Testis (tissue), 2 donors: ENCODE measurements at regions not wholly inside any gene's neighbourhood (a gene's known extent, or its start where the extent isn't known, plus 50 kb on each side); places are given as distances from the start of the nearest gene placed in this dataset.

Experiments used
- DNase-seq: peaks from one replicate; pipeline ENCODE4 v3.0.0-alpha.2; 2019
- H3K27ac ChIP-seq, 2 donors: fragments of 200-600 bp; sonication (generic); one replicate each; pipeline ENCODE4 v1.5.1; 2019
- H3K27me3 ChIP-seq: fragments of 200-600 bp; sonication (generic); one replicate; pipeline ENCODE4 v1.5.1; 2019
- H3K36me3 ChIP-seq: fragments of 200-600 bp; sonication (generic); one replicate; pipeline ENCODE4 v1.5.1; 2017; ENCODE audit warnings: low read depth; ENCODE audit errors: missing control alignments
- H3K4me1 ChIP-seq: fragments of 200-600 bp; sonication (generic); one replicate; pipeline ENCODE4 v1.5.1; 2019
- H3K4me3 ChIP-seq, 2 donors: fragments of 200-600 bp; sonication (generic); one replicate each; pipeline ENCODE4 v1.5.1; 2017 to 2019
- H3K9me3 ChIP-seq: fragments of 200-600 bp; sonication (generic); one replicate; pipeline ENCODE4 v1.5.1; 2017
- CTCF ChIP-seq, 3 experiments: fragments of 450-650 bp in 2 of 3; fragments of 200-600 bp in 1 of 3; sonication (generic) in 1 of 3; IDR thresholded peaks; one replicate each; pipeline ENCODE4 v1.5.1; 2016 to 2019; ENCODE audit warnings: antibody characterized with exemption in 3 of 3, mild to moderate bottlenecking in 2 of 3, moderate library complexity in 1 of 3
- POLR2A ChIP-seq: fragments of 450-650 bp; IDR thresholded peaks from one replicate; pipeline ENCODE4 v1.6.1; 2017; ENCODE audit warnings: antibody characterized with exemption, mild to moderate bottlenecking, moderate library complexity
- WGBS, 2 donors: methylation state at CpG; one replicate each; pipeline ENCODE4 v1.1.5; 2018; 5-methylcytosine and 5-hydroxymethylcytosine counted together
- intact Hi-C: fragments of 100-400 bp; cut with DNase I; formaldehyde crosslinking; loops from one replicate; pipeline ENCODE4 v1.15.1; 2023; ENCODE audit warnings: low total_unique reads

- intact Hi-C loops: no loop called here
- Histone ChIP-seq H3K36me3 (no peaks in the 10 kb centered on the region), H3K27me3 (no peaks in the 10 kb centered on the region), H3K27ac (no peak overlapping the region), H3K9me3 (no peaks in the 10 kb centered on the region), H3K4me3 (no peak overlapping the region), H3K4me1 (no peaks in the 10 kb centered on the region)
- WGBS, 2 donors: 92 to 97% methylated on average over 1 of the region's 1 CpG
- DNase-seq: no peak
- TF ChIP-seq CTCF (IDR thresholded peaks at IDR 0.05): no peak
- no peak for TF ChIP-seq POLR2A
Measured at GRCh38 chr4:144489831-144490230, 156.1 kb upstream of the HHIP start.

- Histone ChIP-seq H3K4me1 (no peaks in the 10 kb centered on the region), H3K4me3 (no peak overlapping the region), H3K9me3 (no peaks in the 10 kb centered on the region), H3K27ac (no peak overlapping the region), H3K36me3 (no peaks in the 10 kb centered on the region), H3K27me3 (no peaks in the 10 kb centered on the region)
- no peak for DNase-seq
- WGBS, 2 donors: 86 to 95% methylated on average over 2 of the region's 2 CpGs
- intact Hi-C loops: no loop called here
- TF ChIP-seq CTCF (IDR thresholded peaks at IDR 0.05) (no peak), POLR2A (no peak)
Measured at GRCh38 chr4:144494280-144494679, 151.7 kb upstream of the HHIP start.

- Histone ChIP-seq H3K36me3 (no peaks in the 10 kb centered on the region), H3K4me3 (no peak overlapping the region), H3K9me3 (no peaks in the 10 kb centered on the region), H3K4me1 (no peaks in the 10 kb centered on the region), H3K27me3 (no peaks in the 10 kb centered on the region), H3K27ac (no peak overlapping the region)
- no peak for DNase-seq
- WGBS, 2 donors: 58 to 59% methylated on average over 2 of the region's 2 CpGs
- intact Hi-C loops: no loop called here
- TF ChIP-seq POLR2A: no peak
- TF ChIP-seq CTCF (IDR thresholded peaks at IDR 0.05): no peak
Measured at GRCh38 chr4:144495944-144496343, 150.0 kb upstream of the HHIP start.

- no peaks in the 10 kb centered on the region for H3K27me3 ChIP-seq
- no peak overlapping the region for H3K27ac ChIP-seq
- DNase-seq: no peak
- no peaks in the 10 kb centered on the region for H3K9me3 ChIP-seq
- intact Hi-C loops: no loop called here
- TF ChIP-seq CTCF (IDR thresholded peaks at IDR 0.05) (no peak), POLR2A (no peak)
- no peaks in the 10 kb centered on the region for H3K36me3 ChIP-seq
- no peaks in the 10 kb centered on the region for H3K4me1 ChIP-seq
- H3K4me3 ChIP-seq: no peak overlapping the region
Measured at GRCh38 chr4:144499777-144500176, 146.2 kb upstream of the HHIP start.

GRCh38 chr4:144501231-144501780 is 144.7 kb upstream of the HHIP start:
- intact Hi-C loops: no loop called here
- Histone ChIP-seq H3K9me3 (no peaks in the 10 kb centered on the region), H3K27me3 (no peaks in the 10 kb centered on the region), H3K4me1 (no peaks in the 10 kb centered on the region), H3K27ac (no peak overlapping the region), H3K36me3 (no peaks in the 10 kb centered on the region), H3K4me3 (no peak overlapping the region)
- TF ChIP-seq CTCF (IDR thresholded peaks at IDR 0.05) (no peak), POLR2A (no peak)
- WGBS, 2 donors: 83 to 88% methylated on average over 1 of the region's 1 CpG
- DNase-seq: no peak
